Activated CD4-positive, alpha-beta T cell treated with anti-CD3 and anti-CD28 coated beads for 4 hours (primary cell): ENCODE measurements at regions not wholly inside any gene's neighbourhood (a gene's known extent, or its start where the extent isn't known, plus 50 kb on each side); places are given as distances from the start of the nearest gene placed in this dataset.

Experiments
- DNase-seq, 2 donors: peaks; one replicate each; pipeline ENCODE4 v3.0.0-alpha.2; 2020

DNA sequence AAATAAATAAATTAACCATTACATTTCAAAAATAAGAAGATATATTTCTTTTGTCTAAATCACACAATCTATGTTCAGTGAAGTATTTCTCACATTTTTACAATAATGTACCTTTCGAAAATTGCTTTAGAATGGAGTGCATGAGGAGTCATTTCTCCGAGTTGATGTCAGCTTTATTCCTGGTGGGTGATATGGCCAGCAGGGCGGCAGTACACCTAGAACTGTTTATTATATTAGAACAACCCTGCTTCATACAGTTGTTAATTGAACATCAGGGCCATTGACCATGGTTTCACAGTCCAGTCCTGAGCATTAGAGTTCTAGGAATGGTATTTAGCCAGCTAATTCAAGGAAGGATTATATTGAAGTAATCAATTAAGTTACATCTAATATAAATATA, 696.3 kb upstream of the SLC10A2 start:
- DNase-seq: no peak

DNA sequence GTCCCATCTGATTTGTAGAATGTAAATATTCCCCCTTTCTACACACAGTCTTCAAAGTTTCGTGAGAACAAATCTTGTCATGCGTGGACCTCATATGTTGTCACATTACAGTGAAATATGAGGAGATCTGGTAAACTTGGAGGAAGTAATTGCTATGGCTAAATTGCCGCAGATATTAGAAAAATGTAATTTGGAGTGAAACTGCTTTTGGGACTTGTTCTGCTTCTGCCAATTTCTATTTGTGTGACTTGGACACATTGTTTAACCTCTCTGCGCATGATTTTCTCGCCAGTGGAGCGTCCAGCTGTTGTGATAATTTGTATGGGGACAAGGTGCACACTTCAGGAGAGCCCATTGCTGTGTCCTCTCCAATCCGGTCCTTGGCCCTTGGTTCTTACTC, 693.1 kb upstream of the SLC10A2 start:
- DNase-seq: no peak

DNA sequence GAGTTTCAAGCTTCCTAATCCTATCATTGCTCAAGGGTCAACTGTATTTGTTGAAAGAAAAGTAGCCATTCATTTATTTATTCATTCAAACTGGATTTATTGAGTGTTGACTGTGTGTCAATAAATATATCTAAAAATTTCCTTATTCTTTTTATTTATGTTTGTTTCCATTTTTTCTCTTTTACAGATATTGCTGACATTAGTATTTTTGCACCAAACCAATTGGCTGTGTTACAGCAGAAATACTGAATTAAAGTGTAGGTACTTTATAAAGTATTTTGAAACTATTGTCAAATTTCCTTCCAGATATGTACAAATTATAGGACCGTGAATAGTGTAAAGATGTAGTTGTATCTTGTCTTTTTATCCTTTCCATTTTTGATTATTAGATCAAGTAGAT, 692.0 kb upstream of the SLC10A2 start:
- no peak for DNase-seq

DNA sequence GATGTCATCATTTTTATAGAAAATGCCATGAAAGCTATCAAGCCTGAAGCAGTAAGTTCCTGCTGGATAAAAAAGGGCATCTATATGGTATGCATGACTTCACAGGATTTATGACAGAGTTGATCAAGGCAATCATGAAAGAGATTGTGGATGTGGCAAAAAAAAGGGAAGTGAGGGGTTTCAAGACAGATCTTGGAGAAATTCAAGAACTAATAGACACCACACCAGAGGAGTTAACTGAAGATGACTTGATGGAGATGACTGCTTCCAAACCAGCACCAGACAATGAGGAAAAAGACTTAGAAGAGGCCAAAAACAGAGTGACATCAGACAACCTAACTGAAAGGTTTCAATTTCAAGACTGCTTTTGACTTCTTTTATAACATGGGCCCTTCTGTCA, 691.1 kb upstream of the SLC10A2 start:
- no peak for DNase-seq

DNA sequence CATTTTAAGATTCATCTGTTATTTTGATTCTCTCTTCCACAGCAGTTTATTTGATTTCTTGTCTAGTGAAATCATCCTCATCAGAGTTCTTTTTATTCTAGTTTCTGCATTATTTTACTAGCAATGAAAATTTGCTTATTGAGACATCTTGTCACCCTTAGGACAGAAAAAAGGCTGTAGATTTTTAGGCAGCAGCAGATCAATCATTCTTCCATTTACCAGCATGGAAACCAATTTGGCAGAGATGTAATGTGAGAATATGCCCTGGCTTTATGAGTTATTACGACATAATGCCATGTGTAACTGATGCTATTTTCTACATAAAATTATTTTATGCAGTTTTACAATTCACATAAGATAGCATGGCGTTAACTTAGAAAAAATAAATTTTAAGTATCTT, 688.6 kb upstream of the SLC10A2 start:
- no peak for DNase-seq

DNA sequence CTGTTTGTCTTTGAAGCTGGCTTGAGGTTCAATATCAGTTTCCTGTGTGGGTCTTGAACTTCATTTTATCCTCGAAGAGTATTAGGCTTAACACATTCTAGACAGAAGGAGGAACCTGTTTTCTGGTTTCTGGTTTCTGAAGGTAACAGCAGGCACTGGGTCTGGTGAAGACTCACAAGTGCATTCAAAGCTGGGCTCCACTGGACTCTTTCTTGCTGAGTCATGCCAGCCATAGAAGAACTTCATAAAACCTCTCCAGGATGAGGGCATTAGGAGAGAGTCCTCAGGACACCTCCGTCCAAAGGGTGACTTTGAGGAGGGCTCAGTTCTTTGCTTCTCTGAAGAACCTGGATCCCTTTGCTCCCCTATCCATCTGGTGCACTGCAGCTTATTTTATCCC, 668.6 kb upstream of the SLC10A2 start:
- DNase-seq: no peak

DNA sequence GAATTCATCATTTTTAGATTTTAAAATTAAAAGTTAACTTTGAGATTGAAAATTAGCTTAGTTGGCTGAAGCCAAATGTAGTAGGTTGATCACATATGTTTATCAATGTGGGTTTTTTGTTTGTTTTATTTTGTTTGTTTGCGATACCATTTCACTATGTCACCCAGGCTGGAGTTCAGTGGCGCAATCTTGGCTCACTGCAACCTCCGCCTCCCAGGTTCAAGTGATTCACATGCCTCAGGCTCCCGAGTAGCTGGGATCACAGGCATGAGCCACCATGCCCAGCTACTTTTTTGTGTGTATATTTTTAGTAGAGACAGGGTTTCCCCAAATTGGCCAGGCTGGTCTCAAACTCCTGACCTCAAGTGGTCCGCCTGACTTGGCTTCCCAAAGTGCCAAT, 665.7 kb upstream of the SLC10A2 start:
- no peak for DNase-seq

DNA sequence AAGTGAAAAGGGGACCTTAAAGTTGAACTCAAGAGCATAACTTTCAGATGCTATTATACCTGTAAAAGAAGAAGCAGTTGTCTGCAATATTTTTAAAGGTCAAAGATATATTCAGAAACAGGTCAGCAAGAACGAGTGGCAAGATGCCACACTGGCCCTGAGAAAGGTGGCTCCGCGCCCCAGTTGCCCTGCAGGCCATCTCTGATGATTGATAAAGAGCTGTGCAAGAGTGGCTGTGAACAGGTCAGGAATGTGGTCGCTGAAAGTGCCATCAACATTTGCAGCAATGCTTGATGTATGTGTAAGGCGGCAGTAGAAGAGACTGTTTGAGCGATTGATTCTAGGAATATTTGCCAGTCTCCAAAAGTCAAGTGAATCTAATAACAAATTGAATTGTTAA, 664.2 kb upstream of the SLC10A2 start:
- DNase-seq: no peak

DNA sequence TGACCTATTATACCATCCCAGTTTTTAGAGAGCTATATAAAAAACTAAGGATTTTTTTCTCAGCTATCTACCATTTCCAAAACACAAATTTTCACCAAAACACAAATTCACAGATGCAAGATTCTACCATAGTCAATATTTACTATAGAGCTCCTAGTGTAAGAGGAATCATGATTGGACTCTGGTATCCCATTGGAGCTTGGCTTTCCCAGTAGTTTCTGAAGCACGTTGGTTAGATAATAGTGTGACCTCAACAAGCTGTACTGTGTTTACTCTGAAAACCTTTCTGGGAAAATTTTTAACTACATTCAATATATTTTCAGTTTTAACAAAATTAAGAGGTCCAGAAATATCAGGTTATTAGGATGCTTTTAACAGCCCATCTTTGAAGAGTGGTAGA, 660.6 kb upstream of the SLC10A2 start:
- no peak for DNase-seq

DNA sequence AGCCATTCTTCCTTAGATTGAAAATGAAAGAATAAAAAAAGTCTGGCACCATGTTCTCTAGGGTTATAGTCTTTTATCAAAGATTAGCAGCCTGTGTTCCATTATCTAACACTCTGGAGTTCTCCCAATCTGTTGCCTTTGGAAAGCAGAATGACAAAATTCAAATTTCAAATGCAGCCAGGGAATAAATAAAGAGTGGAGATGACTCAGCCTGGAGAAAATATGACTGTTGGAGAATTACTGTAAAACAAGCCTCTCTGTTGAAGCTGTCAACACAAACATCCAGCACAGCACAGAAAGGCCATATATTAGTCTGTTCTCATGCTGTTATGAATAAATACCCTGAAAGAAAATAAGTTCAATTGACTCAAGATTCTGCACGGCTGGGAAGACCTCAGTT, 650.5 kb upstream of the SLC10A2 start:
- no peak for DNase-seq

DNA sequence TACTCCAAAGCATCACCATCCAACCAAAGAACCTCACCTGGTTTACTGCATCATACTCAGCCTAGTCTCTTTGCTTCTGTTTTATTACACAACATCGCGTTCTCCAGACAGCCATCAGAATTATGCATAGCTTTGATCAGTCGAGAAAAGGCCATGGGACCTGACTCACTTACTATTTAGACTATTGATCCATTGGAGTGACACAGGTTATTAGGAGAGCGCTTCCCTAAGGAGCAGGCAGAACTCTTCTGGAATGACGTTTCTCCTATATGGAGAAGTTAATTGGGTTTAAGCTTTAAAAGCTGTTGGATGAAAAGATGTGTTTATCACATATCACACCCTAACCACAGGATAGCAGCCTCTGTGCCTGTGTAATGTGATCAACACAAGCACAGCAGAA, 649.1 kb upstream of the SLC10A2 start:
- DNase-seq: no peak

DNA sequence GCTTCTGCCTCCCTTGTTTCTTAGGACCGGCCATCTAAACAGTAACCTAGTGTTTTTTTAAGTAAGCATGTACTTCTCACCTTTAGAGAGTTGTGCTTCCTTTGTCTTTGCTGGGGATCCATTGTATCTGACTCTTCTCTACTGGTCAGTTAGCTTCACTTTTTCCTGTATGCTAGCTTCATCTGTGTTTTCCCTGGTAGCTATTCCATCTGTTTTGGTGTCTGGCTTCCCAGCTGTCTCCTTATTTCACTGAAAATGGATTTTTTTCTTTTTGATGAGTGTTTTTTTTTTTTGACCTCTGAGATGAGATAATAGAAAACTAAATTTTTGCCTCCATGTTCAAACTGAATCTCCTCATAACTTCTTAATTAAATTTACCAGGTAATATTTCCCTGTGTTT, 637.0 kb upstream of the SLC10A2 start:
- DNase-seq: no peak

DNA sequence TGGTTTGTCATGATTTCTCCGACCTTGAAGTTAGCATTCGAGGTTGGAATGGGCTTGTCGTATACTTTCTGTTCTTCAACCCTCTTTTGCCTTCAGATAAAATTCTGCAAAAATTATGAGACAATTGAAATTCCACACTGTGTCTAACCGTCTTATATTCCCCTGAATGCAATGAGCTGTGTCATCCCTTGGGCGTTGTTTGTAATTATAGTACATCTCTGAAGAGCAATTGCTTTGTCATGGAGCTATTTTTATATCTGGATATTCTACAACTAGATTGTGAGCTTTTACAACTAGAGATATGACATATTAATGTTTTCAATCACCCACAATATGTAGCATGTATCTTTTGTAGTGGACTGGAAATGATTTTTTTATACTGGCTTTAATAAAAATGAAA, 631.8 kb upstream of the SLC10A2 start:
- DNase-seq: no peak

DNA sequence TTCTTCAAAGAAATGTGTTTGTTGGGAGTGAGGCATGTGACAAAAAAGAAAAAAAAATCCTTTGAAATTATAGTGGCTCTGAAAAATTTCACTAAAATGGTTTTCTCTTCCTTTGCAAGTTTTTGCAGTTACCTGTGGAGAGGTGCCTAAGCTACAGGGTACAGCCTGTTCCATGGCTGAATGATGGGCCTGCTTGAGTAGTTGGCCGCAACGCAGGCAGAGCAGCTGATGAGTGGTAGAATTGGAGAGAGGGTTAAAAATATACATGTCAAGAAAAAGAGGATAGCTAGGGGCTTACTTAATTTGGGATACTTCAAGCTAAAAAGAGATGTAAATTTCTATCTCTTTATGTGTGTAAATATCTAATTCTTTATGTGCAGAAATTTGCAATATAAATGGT, 629.1 kb upstream of the SLC10A2 start:
- DNase-seq: no peak

DNA sequence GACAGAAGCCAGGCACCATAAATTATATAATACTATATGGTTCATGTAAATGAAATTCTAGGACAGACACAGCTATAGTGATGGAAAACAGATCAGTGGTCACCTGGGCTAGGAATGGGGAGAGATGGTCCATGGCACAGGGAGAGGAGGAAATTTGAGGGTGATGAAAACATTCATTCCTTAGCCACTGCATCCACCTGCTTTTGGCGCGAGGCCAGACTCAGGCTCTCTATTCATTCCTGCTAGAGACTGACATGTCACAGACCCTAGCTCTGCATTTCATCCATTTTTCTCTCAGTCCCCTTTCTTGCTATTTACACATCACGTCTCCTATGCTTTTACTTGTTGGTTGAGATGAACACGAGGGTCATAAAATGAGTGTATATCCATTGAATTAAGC, 628.3 kb upstream of the SLC10A2 start:
- DNase-seq: no peak

DNA sequence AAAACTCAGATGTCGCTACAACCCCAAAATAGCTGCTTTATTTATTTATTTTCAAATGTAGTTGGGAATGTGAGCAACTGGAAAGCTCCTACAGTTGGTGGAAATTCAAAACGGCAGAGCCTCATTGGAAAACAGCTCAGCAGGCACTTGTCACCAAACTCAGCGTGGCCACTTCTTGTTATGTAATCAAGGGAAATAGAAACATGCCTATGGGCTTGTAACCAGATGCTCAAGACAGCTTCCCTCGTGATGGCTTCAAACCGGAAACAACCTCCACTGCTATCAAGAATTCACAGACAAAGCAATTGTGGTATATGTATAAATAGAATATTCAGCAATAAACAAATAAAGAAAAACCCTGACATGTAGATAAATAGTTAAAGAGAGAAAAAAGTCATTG, 627.8 kb upstream of the SLC10A2 start:
- no peak for DNase-seq

DNA sequence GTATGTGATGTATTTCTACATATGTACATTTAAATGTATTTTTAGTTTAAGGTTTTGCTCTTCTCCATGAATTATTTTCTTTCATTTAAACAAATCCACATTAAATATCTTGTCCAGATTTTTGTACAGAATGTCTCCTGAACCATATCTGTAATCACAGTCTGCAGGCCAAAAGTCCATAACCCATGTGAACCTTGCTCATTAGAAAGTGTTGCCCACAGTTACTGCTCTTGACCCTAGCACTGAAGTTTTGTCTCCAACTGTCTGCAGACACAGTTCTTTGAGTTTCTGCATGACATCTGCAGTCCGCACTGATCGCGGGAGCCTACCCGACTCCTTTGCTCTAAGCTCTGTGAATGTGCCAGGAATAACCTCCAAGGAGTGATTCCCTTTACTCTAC, 626.2 kb upstream of the SLC10A2 start:
- no peak for DNase-seq

DNA sequence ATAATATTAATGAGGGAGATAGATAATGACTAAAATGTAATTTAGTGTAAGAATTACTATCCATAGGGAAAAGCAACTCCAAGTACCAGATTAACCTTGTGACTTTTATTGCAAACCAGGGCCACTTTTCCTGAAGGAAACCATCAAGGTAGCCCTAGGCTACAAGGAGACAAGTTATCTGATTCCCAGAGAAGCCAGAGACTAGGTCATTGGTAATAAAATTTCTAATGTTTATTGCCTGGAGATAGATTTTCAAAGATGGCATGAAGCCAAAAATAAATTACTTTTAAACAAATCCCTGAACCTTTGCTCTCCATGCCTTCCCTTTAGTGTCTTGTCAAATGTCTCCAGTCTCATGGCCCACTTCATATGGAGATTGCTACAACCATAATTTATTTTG, 610.1 kb upstream of the SLC10A2 start:
- DNase-seq: no peak

DNA sequence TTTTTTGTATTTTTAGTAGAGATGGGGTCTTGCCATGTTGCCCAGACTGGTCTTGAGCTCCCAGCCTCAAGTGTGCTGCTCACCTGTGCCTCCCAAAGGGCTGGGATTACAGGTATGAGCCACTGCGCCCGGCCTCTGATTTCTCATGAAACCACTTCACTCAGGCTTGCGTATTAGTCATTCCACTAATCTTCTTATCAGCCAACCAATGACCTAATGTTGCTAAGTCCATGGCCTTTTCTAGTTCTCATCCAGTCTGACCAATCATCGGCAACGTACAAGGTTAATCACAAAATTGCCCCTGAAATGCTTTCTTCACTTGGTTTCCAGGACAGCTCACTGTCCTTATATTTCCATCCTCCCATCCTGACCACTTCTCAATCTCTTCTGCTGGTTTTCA, 605.3 kb upstream of the SLC10A2 start:
- DNase-seq: no peak

DNA sequence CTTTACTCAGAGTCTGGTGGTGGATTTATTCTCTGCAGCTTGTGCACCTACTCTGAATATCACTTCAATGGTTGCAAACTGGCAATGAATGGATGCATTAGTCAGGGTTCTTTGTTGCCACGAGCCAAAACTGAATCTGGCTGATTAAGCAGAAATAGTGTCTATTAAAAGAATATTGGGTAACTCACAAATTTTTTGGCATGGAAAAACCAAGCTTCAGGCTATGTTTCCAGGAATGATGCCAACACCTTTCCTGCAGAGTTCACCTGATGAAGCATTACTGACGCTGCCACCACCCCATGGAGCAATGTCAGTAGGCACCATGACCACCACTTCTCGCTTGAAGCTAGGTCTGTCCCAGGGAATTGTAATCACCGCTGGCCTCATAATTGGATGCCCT, 597.8 kb upstream of the SLC10A2 start:
- DNase-seq: no peak

DNA sequence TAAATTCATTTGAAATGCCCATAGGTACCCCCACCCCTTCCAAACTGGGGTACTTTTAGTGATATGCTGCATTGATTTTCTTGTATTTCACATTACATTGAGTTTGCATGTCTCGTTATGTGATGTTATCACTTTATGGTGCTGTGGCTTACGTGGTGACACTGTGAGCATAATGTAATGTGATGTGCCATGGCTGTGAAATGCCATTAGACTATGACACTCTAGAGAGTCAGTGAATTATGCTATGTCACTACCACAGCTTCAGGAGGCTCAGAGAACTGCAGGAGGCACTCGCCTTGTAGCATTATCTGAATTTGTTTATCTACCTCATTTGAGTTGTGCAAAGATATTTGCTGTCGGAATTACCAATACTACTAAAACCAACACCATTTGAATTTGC, 590.1 kb upstream of the SLC10A2 start:
- DNase-seq: no peak

DNA sequence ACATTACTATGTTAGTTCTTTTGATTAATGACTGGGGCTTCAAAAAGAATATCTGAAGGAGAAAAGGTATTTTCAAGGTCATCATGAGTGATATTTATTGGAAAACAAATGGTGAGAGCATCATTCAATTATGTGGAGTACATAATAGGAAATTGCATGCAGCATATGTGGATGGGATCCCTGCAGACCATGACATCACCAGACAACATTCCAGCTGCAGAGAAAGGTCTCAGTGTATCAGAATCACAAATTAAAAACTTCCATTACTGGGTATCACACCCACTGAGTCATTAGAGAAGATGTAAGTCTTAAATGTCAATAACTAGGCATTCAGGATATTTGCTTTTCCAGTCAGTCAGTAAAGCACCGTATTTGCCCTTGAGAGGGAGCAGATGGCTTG, 574.4 kb upstream of the SLC10A2 start:
- DNase-seq: no peak

DNA sequence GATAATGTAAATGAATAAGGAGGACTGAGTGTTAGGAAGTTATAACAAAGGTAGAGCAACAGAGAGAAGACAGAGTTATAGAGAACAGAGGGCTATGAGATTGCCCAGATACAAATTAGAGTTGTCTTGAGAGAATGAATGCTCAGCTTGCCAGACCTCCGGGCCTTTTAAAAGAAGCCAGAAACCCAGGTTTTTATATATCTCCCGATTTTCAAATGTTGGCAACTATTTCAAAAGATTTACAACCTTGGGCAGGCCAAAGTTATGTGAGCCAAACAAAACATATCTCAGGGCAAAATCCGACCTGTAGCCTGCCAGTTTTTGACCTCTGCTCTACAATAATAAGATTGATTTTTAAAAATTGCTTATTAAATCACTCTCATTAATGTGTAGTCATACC, 573.1 kb upstream of the SLC10A2 start:
- no peak for DNase-seq

DNA sequence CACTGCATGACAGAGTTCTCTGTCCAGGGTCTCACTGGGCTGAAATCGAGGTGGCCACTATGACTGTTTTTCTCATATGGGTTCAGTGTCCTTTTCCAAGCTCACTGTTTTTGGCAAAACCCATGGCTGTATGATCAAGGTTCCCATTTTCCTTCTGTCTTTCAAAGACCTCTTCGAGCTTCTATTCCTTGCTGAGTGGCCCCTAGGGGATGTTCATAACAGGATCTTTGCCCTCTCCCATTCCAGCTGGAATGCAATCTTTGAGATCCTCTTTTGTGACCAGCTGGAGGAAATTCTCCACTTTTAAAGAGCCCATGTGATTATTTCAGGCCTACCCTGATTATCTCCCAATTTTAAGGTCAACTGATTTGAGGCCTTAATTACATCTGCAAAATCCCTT, 572.5 kb upstream of the SLC10A2 start:
- no peak for DNase-seq

DNA sequence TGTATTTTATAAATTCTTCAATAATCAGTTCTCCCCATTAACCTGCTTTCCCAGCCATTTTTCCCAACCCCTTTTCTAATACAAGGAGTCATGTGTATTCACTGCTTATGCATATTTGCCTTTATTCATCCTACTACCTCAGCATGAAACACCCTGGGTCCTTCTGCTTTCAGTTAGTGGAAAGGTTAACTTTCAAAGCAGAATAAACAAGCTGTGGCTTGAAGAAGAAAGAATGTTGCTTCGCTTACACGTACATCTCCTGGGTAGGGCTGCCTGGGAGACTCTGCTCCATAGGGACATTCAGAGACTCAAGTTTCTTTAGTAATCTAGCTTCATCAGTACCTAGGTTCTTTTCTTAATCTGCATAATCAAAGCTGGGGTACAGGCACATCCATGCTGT, 567.8 kb upstream of the SLC10A2 start:
- DNase-seq: no peak

DNA sequence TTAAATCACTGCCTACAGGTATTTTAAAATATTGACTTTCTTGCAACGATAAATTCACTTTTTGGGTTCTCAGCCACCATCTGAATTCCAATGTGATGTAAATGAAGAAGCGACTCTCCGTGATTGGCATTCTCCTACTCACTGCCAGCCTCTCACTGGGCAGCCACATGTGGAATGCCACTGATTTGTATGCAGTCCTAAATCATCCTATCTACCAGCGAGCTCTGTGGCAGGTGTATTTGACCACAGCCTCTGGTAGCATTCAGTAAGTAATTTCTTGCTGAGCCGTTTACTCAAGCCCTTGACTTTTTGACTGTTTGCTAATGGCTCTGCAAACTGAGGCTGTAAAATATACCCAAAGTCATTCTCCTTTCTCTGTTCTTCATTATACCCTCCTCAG, 559.0 kb upstream of the SLC10A2 start:
- DNase-seq: no peak

DNA sequence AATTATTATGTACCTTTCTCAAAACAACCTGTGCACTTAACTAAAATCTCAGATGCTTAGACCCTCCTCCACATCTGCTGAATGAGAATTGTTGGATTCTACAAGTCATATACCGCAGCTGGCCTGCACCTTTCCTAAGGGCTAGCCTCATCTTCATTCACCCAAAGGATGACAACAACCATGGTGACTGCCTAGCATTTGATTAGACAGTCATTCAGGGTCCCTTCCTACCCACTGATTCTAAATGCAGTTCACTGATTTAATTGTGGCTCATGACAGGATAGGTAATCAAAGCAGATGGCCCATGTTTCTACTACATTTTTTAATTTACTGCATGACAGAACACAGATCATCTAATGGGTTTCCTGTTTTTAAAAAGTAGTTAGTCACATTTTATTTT, 551.9 kb upstream of the SLC10A2 start:
- DNase-seq: no peak
